Astrocyte of the spinal cord (primary cell): ENCODE measurements at regions not wholly inside any gene's neighbourhood (a gene's known extent, or its start where the extent isn't known, plus 50 kb on each side); places are given as distances from the start of the nearest gene placed in this dataset.

ENCODE experiments used
- DNase-seq: peaks from one replicate; pipeline ENCODE4 v3.0.0; 2011; ENCODE audit warnings: low read depth, low spot score
- H3K4me3 ChIP-seq: 2 replicates; pipeline ENCODE4 v1.5.1; 2011; ENCODE audit warnings: low read depth, mild to moderate bottlenecking, low read length, moderate library complexity
- CTCF ChIP-seq: IDR thresholded peaks from 2 replicates; pipeline ENCODE4 v1.5.1; 2012; ENCODE audit warnings: low read depth, mild to moderate bottlenecking, low read length, inconsistent platforms
- in situ Hi-C: cut with HindIII; loops from 2 replicates; pipeline ENCODE4 v1.10.0; 2017; ENCODE audit warnings: low sequenced_read_pairs

GRCh38 chr11:87753143-87753542, 422.1 kb downstream of the RAB38 start:
- no peak for TF ChIP-seq CTCF
- no peak for DNase-seq
- in situ Hi-C loops, result no loop called here
- H3K4me3 ChIP-seq, result no peak overlapping the region

GRCh38 chr11:87743007-87743406, 432.2 kb downstream of the RAB38 start:
- DNase-seq, result no peak
- H3K4me3 ChIP-seq, result no peak overlapping the region
- in situ Hi-C loops, result no loop called here
- no peak for TF ChIP-seq CTCF

DNA sequence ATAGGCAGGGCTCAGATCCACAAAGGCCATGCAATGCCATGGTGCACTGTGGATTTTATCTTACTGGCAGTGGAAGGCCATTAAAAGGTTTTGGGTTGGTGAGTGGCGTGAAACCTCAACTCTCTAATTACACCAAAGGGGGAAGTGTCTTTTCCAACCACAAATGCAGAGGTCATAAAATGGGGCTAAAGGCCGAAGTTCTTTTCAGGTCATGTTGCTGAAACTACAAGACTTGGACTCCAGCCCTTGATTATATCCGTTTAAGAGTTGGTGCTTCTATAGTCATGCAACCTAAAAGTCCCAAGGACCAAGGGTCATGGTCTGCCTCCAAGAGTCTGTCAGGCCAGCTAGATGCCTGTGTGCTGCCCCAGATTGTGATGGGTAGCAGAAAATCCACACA, 434.3 kb downstream of the RAB38 start:
- no peak overlapping the region for H3K4me3 ChIP-seq
- in situ Hi-C loops, result no loop called here
- no peak for DNase-seq
- no peak for TF ChIP-seq CTCF

GRCh38 chr11:87740451-87740850, 434.8 kb downstream of the RAB38 start:
- no peak overlapping the region for H3K4me3 ChIP-seq
- in situ Hi-C loops, result no loop called here
- no peak for DNase-seq
- TF ChIP-seq CTCF, result no peak

DNA sequence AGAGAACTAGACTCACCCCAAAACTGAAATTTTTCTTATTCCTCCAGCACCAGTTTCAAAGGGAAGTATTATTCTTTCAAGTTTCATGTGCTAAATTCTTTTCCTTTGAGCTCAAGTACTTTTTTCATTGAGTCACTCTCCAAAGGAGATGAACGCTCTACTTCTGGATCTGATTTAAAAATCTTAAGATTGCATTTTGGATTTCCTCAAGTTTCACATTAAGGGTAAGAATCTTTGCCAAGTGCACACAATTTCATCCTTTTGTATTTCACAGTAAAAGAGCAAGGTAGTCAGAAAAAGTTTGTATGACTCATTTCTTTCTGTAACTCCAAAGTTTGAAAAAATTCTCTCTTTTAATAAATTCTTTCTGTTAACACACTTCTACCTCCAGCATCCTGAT, 435.5 kb downstream of the RAB38 start:
- in situ Hi-C loops, result no loop called here
- DNase-seq, result peak; percentile 13
- H3K4me3 ChIP-seq, result no peak overlapping the region
- TF ChIP-seq CTCF, result no peak

GRCh38 chr11:87739261-87739660, 436.0 kb downstream of the RAB38 start:
- in situ Hi-C loops, result no loop called here
- no peak overlapping the region for H3K4me3 ChIP-seq
- no peak for TF ChIP-seq CTCF
- no peak for DNase-seq

DNA sequence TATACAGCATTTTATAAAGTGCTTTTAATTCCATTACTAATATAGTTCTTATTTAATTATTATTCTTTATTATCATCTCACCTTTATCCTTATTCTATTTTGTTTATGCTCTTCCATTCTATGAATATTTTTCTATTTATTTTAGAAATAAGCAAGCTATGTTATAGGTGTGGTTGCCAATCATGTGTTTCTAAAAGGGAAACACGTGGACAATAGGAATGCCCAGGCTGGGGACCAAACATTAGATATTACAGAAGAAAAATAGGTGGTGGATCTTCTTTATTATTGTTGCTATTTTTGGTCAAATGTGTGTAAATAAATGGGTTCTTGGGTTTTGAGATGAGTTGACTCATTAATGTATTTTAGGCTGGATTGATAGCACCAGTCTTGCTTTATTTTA, 438.3 kb downstream of the RAB38 start:
- no peak for TF ChIP-seq CTCF
- DNase-seq, result no peak
- no peak overlapping the region for H3K4me3 ChIP-seq
- in situ Hi-C loops, result no loop called here
